IPS-15b (cell line): ENCODE measurements at regions not wholly inside any gene's neighbourhood (a gene's known extent, or its start where the extent isn't known, plus 50 kb on each side); places are given as distances from the start of the nearest gene placed in this dataset.

ENCODE experiments used
- H3K27me3 ChIP-seq: one replicate; pipeline ENCODE4 v1.6.1; 2013; ENCODE audit warnings: low read length; ENCODE audit not compliant: control insufficient read depth, insufficient read depth
- H3K36me3 ChIP-seq: one replicate; pipeline ENCODE4 v1.6.1; 2013; ENCODE audit warnings: low read length; ENCODE audit not compliant: control insufficient read depth, insufficient read depth
- H3K4me1 ChIP-seq: one replicate; pipeline ENCODE4 v1.6.1; 2013; ENCODE audit warnings: mild to moderate bottlenecking, low read length; ENCODE audit not compliant: control insufficient read depth, insufficient read depth
- H3K4me3 ChIP-seq: one replicate; pipeline ENCODE4 v1.5.1; 2013; ENCODE audit warnings: low read depth, low read length
- H3K9ac ChIP-seq: one replicate; pipeline ENCODE4 v1.6.1; 2013; ENCODE audit warnings: low read depth, mild to moderate bottlenecking, low read length
- H3K9me3 ChIP-seq: one replicate; pipeline ENCODE4 v1.6.1; 2013; ENCODE audit warnings: mild to moderate bottlenecking, low read length; ENCODE audit not compliant: control insufficient read depth, insufficient read depth

DNA sequence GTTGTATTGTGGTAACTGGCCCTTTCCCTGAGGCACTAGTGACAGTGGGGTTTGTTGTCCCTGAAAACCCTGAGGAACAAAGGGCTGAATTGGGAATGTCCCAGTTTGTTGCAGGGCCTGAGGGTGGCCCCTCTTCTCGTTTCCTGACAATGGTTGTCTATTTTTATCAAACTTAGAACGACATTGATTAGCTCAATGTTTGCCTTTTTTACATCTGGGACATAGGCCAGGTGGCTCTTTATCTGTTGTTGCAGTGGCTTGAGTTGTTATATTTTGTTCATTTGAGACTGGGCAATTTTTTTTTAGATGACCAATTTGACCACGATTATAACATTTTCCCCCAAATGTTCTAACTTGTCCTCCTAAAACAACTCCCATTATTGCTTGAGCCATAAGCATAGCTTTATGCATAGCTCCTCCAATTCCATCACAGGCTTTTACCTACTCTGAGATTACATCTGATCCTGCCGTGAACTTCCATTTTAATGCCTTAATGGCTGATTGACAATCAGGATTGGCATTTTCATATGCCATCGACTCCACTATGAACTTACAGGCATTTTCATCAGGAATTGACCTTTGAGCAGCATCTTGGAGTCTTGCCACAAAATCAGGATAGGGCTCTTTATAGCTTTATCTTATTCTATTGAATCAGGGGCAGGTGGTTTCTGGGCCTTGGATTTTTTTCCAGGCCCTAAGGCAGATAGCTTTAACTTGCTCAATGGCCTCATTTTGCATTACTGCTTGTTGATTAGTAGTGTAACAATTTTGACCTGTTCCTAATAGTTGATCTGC is 604.3 kb downstream of the ALG10 start:
- Histone ChIP-seq H3K9ac (no peak overlapping the region), H3K27me3 (no peaks in the 10 kb centered on the region), H3K4me3 (no peak overlapping the region), H3K9me3 (peaks cover 8% of the 10 kb centered on the region), H3K36me3 (no peaks in the 10 kb centered on the region), H3K4me1 (no peaks in the 10 kb centered on the region)
